ENCODE measurements at regions not wholly inside any gene's neighbourhood (a gene's known extent, or its start where the extent isn't known, plus 50 kb on each side); places are given as distances from the start of the nearest gene placed in this dataset.

GRCh38 chr5:101543780-101544179 lies 640.7 kb upstream of the ST8SIA4 start:
- Histone ChIP-seq H3K9me3 (no peaks in the 10 kb centered on the region), H3K36me3 (no peaks in the 10 kb centered on the region), H3K4me1 (no peaks in the 10 kb centered on the region), H3K27ac (no peak overlapping the region), H3K27me3 (no peaks in the 10 kb centered on the region), H3K4me3 (no peak overlapping the region)
- DNase-seq (no peak), ATAC-seq (no peak)
- no peak for TF ChIP-seq CTCF (IDR thresholded peaks at IDR 0.05)
- intact Hi-C loops (cut with DNase I), result no loop called here

- no peaks in the 10 kb centered on the region for H3K4me1 ChIP-seq
- no peak for TF ChIP-seq CTCF (IDR thresholded peaks at IDR 0.05)
- no peaks in the 10 kb centered on the region for H3K27me3 ChIP-seq
- no peak for ATAC-seq
- no peak overlapping the region for H3K27ac ChIP-seq
- DNase-seq, result no peak
- no peaks in the 10 kb centered on the region for H3K9me3 ChIP-seq
- intact Hi-C loops (cut with DNase I), result no loop called here
- no peak overlapping the region for H3K4me3 ChIP-seq
- no peaks in the 10 kb centered on the region for H3K36me3 ChIP-seq
Measured at GRCh38 chr5:101539315-101539714, 636.2 kb upstream of the ST8SIA4 start.

- no peaks in the 10 kb centered on the region for H3K9me3 ChIP-seq
- no peaks in the 10 kb centered on the region for H3K36me3 ChIP-seq
- no peaks in the 10 kb centered on the region for H3K4me1 ChIP-seq
- no peak overlapping the region for H3K4me3 ChIP-seq
- H3K27ac ChIP-seq, result no peak overlapping the region
- no peaks in the 10 kb centered on the region for H3K27me3 ChIP-seq
- DNase-seq (no peak), ATAC-seq (no peak)
- no peak for TF ChIP-seq CTCF (IDR thresholded peaks at IDR 0.05)
- intact Hi-C loops (cut with DNase I), result no loop called here
Measured at GRCh38 chr5:101535626-101536025, 632.5 kb upstream of the ST8SIA4 start.

- no peak for ATAC-seq
- no peak overlapping the region for H3K4me3 ChIP-seq
- intact Hi-C loops (cut with DNase I), result no loop called here
- no peaks in the 10 kb centered on the region for H3K4me1 ChIP-seq
- no peak for TF ChIP-seq CTCF (IDR thresholded peaks at IDR 0.05)
- no peaks in the 10 kb centered on the region for H3K9me3 ChIP-seq
- DNase-seq, result no peak
- no peak overlapping the region for H3K27ac ChIP-seq
- H3K27me3 ChIP-seq, result no peaks in the 10 kb centered on the region
- no peaks in the 10 kb centered on the region for H3K36me3 ChIP-seq
Measured at GRCh38 chr5:101534491-101535110, 631.5 kb upstream of the ST8SIA4 start.

GRCh38 chr5:101532430-101532829 lies 629.3 kb upstream of the ST8SIA4 start:
- ATAC-seq, result no peak

More at GRCh38 chr5:101532430-101532829, 629.3 kb upstream of the ST8SIA4 start:
- no peak overlapping the region for H3K27ac ChIP-seq
- no peaks in the 10 kb centered on the region for H3K9me3 ChIP-seq
- intact Hi-C loops (cut with DNase I), result no loop called here
- H3K36me3 ChIP-seq, result no peaks in the 10 kb centered on the region
- no peak overlapping the region for H3K4me3 ChIP-seq
- H3K4me1 ChIP-seq, result no peaks in the 10 kb centered on the region
- no peak for DNase-seq
- TF ChIP-seq CTCF (IDR thresholded peaks at IDR 0.05), result no peak
- no peaks in the 10 kb centered on the region for H3K27me3 ChIP-seq
